ENCODE measurements at regions not wholly inside any gene's neighbourhood (a gene's known extent, or its start where the extent isn't known, plus 50 kb on each side); places are given as distances from the start of the nearest gene placed in this dataset.

GRCh38 chrX:96147681-96148080 is 537.0 kb upstream of the DIAPH2 start (continued):
- TF ChIP-seq PBX3 (IDR thresholded peaks at IDR 0.05) (no peak), EHF (CRISPR knock-in tag; IDR thresholded peaks at IDR 0.05) (no peak), HES2 (IDR thresholded peaks at IDR 0.05) (no peak), MAFK (IDR thresholded peaks at IDR 0.05; ENCODE audit: partially characterized antibody) (no peak), ZNF302 (CRISPR knock-in tag; IDR thresholded peaks at IDR 0.05) (no peak), RCOR1 (IDR thresholded peaks at IDR 0.05; ENCODE audit: low read depth, low read length) (no peak), USF2 (IDR thresholded peaks at IDR 0.05) (no peak), ESRRA (IDR thresholded peaks at IDR 0.05; ENCODE audit: borderline replicate concordance, low read length) (no peak), ATOH8 (CRISPR knock-in tag; IDR thresholded peaks at IDR 0.05; ENCODE audit: low read depth) (no peak), EHMT2 (IDR thresholded peaks at IDR 0.05; ENCODE audit: low read depth) (no peak), HDAC2 (IDR thresholded peaks at IDR 0.05) (no peak)

- Histone ChIP-seq H3K4me3 (no peak overlapping the region), H3K9me3 (no peaks in the 10 kb centered on the region), H3K4me1 (no peaks in the 10 kb centered on the region), H3K27ac (no peak overlapping the region), H3K4me2 (no peak overlapping the region)
- WGBS (ENCODE audit: missing lambda C conversion rate): 0% methylated on average over 1 of the region's 1 CpG
- DNase-seq (ENCODE audit: low read depth in 1 of 2, low spot score in 1 of 2) (no peak), ATAC-seq (no peak), FAIRE-seq (peak; percentile 13)
- TF ChIP-seq MYC (IDR thresholded peaks at IDR 0.05; ENCODE audit: borderline replicate concordance, low read length): no peak
- no peak for TF ChIP-seq RCOR1 (IDR thresholded peaks at IDR 0.05; ENCODE audit: low read depth, low read length)
- TF ChIP-seq ZFP36 (IDR thresholded peaks at IDR 0.05; ENCODE audit: borderline replicate concordance, partially characterized antibody): no peak
- no peak for TF ChIP-seq HOXA7 (CRISPR knock-in tag; IDR thresholded peaks at IDR 0.05)
- TF ChIP-seq MAFK (IDR thresholded peaks at IDR 0.05; ENCODE audit: partially characterized antibody): no peak
- TF ChIP-seq ELK1 (IDR thresholded peaks at IDR 0.05; ENCODE audit: low read depth, low read length): no peak
- TF ChIP-seq MAZ (IDR thresholded peaks at IDR 0.05; ENCODE audit: borderline replicate concordance, low read depth, low read length): no peak
- TF ChIP-seq BHLHE40 (IDR thresholded peaks at IDR 0.05; ENCODE audit: low read depth, low read length): no peak
- no peak for TF ChIP-seq HOXB5 (CRISPR knock-in tag; IDR thresholded peaks at IDR 0.05)
- no peak for TF ChIP-seq FOSL2 (IDR thresholded peaks at IDR 0.05)
- TF ChIP-seq FOSL2 (CRISPR knock-in tag; IDR thresholded peaks at IDR 0.05): no peak
- no peak for TF ChIP-seq NPAS2 (CRISPR knock-in tag; IDR thresholded peaks at IDR 0.05; ENCODE audit: borderline replicate concordance)
- TF ChIP-seq EP300 (IDR thresholded peaks at IDR 0.05): no peak
- no peak for TF ChIP-seq TP53 (CRISPR knock-in tag; IDR thresholded peaks at IDR 0.05)
- no peak for TF ChIP-seq TFCP2L1 (CRISPR knock-in tag; IDR thresholded peaks at IDR 0.05)
- TF ChIP-seq SMC3 (IDR thresholded peaks at IDR 0.05): no peak
- no peak for TF ChIP-seq E2F6 (IDR thresholded peaks at IDR 0.05; ENCODE audit: borderline replicate concordance, low read depth)
- TF ChIP-seq CHD2 (IDR thresholded peaks at IDR 0.05; ENCODE audit: low read length, partially characterized antibody): no peak
- no peak for TF ChIP-seq ESRRA (IDR thresholded peaks at IDR 0.05; ENCODE audit: borderline replicate concordance, low read length)
- no peak for TF ChIP-seq POLR2A (IDR thresholded peaks at IDR 0.05; ENCODE audit: low read length)
- CTCF ChIA-PET: no interaction called here
- POLR2A ChIA-PET: no interaction called here
Observed at GRCh38 chrX:96170626-96171025, 514.0 kb upstream of the DIAPH2 start.
